ENCODE measurements at regions not wholly inside any gene's neighbourhood (a gene's known extent, or its start where the extent isn't known, plus 50 kb on each side); places are given as distances from the start of the nearest gene placed in this dataset.
"Not testable (repeated sequence)": the region's sequence is repeated elsewhere in the genome, so short reads cannot be mapped to it uniquely, and the experiment has no call there.

DNA sequence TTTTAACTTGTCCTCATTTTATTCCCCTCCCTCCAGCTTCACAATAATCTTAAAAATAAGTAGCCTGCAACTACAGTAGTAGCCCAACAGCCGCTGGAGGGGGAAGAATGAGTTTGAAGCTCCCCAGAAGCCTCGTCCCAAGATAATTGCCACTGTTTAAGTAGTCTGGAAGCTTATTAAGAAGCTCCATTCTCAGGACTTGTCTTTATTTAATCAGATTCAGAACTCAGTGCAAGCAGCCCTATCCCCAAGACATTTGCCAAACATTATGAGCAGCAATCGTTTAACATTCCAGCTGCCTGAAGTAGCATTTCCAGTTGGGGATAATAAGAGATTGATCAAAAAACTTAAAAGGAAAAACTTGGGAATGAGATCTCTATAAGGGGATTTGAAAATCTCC lies 106.0 kb downstream of the URB2 start:
- no peaks in the 10 kb centered on the region for H3K9me3 Mint-ChIP-seq (ENCODE audit: unreplicated experiment)
- H3K27me3 Mint-ChIP-seq (ENCODE audit: unreplicated experiment), result peaks cover 3% of the 10 kb centered on the region
- H3K36me3 Mint-ChIP-seq (ENCODE audit: low read depth, unreplicated experiment), result no peaks in the 10 kb centered on the region
- DNase-seq (ENCODE audit: low spot score), result no peak
- H3K4me1 Mint-ChIP-seq (ENCODE audit: unreplicated experiment), result peaks cover 7% of the 10 kb centered on the region
- H3K4me3 Mint-ChIP-seq (ENCODE audit: unreplicated experiment), result no peak overlapping the region
- TF ChIP-seq, protein P1, sequence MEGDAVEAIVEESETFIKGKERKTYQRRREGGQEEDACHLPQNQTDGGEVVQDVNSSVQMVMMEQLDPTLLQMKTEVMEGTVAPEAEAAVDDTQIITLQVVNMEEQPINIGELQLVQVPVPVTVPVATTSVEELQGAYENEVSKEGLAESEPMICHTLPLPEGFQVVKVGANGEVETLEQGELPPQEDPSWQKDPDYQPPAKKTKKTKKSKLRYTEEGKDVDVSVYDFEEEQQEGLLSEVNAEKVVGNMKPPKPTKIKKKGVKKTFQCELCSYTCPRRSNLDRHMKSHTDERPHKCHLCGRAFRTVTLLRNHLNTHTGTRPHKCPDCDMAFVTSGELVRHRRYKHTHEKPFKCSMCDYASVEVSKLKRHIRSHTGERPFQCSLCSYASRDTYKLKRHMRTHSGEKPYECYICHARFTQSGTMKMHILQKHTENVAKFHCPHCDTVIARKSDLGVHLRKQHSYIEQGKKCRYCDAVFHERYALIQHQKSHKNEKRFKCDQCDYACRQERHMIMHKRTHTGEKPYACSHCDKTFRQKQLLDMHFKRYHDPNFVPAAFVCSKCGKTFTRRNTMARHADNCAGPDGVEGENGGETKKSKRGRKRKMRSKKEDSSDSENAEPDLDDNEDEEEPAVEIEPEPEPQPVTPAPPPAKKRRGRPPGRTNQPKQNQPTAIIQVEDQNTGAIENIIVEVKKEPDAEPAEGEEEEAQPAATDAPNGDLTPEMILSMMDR (IDR thresholded peaks at IDR 0.05; ENCODE audit: unreplicated experiment), result no peak
- H3K27ac Mint-ChIP-seq (ENCODE audit: unreplicated experiment), result no peak overlapping the region

- Mint-ChIP-seq H3K27me3 (ENCODE audit: unreplicated experiment) (no peaks in the 10 kb centered on the region), H3K4me1 (ENCODE audit: unreplicated experiment) (no peaks in the 10 kb centered on the region), H3K27ac (ENCODE audit: unreplicated experiment) (no peak overlapping the region), H3K36me3 (ENCODE audit: low read depth, unreplicated experiment) (no peaks in the 10 kb centered on the region), H3K9me3 (ENCODE audit: unreplicated experiment) (no peaks in the 10 kb centered on the region), H3K4me3 (ENCODE audit: unreplicated experiment) (no peak overlapping the region)
- TF ChIP-seq, protein P1 (IDR thresholded peaks at IDR 0.05; ENCODE audit: unreplicated experiment), result no peak
- DNase-seq (ENCODE audit: low spot score), result no peak
These were observed 110.3 kb downstream of the URB2 start for GRCh38 chr1:229736376-229736775.

DNA sequence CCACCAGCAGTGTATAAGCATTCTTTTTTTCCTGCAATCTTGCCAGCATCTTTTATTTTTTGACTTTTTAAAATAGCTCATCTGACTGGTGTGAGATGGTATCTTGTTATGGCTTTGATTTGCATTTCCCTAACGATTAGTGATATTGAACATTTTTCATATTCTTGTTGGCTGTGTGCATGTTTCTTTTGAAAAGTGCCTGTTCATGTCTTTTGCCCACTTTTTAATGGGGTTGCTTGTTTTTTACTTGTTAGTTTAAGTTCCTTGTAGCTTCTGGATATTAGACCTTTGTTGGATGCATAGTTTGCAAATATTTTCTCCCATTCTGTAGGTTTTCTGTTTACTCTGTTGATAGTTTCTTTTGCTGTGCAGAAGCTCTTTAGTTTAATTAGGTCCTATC lies 116.6 kb downstream of the URB2 start:
- not testable (repeated sequence) for H3K27me3 Mint-ChIP-seq (ENCODE audit: unreplicated experiment); H3K27ac Mint-ChIP-seq (ENCODE audit: unreplicated experiment); DNase-seq (ENCODE audit: low spot score); H3K9me3 Mint-ChIP-seq (ENCODE audit: unreplicated experiment); H3K4me1 Mint-ChIP-seq (ENCODE audit: unreplicated experiment); H3K36me3 Mint-ChIP-seq (ENCODE audit: low read depth, unreplicated experiment); H3K4me3 Mint-ChIP-seq (ENCODE audit: unreplicated experiment)

DNA sequence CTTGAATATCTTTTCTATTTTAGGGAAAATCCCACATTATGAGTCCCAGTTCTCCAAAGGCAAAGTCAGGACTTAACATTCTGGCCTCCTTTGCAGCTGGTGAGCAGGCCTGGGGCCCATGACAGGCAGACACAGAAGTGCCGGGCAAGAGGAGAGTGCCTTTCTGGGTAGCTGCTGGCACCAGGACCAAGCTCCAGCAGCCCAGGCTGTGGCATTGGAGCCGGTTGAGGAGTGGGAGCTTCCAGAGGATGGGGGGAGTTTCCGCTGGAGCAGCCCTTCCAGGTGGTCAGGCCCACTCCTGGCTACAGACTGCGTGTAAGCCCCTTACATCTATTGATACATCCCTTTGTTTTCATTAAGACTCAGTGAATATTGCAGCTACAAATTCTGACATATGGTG lies 123.9 kb downstream of the URB2 start:
- H3K4me3 Mint-ChIP-seq (ENCODE audit: unreplicated experiment), result no peak overlapping the region
- DNase-seq (ENCODE audit: low spot score), result no peak
- no peak overlapping the region for H3K27ac Mint-ChIP-seq (ENCODE audit: unreplicated experiment)
- no peaks in the 10 kb centered on the region for H3K36me3 Mint-ChIP-seq (ENCODE audit: low read depth, unreplicated experiment)
- H3K27me3 Mint-ChIP-seq (ENCODE audit: unreplicated experiment), result no peaks in the 10 kb centered on the region
- TF ChIP-seq, protein P1 (IDR thresholded peaks at IDR 0.05; ENCODE audit: unreplicated experiment), result no peak
- no peaks in the 10 kb centered on the region for H3K4me1 Mint-ChIP-seq (ENCODE audit: unreplicated experiment)
- H3K9me3 Mint-ChIP-seq (ENCODE audit: unreplicated experiment), result no peaks in the 10 kb centered on the region

DNA sequence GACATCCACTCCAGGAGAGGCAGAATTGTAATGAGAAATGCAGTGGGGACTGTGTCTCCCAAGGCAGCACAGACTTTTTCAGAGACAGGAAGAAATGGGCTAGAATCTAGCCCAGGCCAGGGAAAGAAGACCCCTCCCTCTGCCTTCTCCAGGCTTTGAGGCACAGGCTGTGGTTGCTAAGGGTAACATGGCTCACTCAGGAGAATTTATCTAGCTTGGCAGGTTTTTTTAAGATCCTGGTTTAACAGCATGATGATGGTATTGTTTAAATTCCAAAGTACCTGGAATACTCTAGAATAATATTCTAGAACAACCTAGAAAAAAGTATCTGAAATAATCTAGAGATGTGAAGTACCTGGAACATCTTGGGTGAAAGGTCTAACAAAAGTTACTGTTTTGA lies 125.6 kb downstream of the URB2 start:
- Mint-ChIP-seq H3K9me3 (ENCODE audit: unreplicated experiment) (no peaks in the 10 kb centered on the region), H3K36me3 (ENCODE audit: low read depth, unreplicated experiment) (no peaks in the 10 kb centered on the region), H3K27me3 (ENCODE audit: unreplicated experiment) (no peaks in the 10 kb centered on the region), H3K27ac (ENCODE audit: unreplicated experiment) (no peak overlapping the region), H3K4me3 (ENCODE audit: unreplicated experiment) (no peak overlapping the region), H3K4me1 (ENCODE audit: unreplicated experiment) (no peaks in the 10 kb centered on the region)
- TF ChIP-seq, protein P1 (IDR thresholded peaks at IDR 0.05; ENCODE audit: unreplicated experiment), result no peak
- DNase-seq (ENCODE audit: low spot score), result no peak

GRCh38 chr1:229752679-229753078 lies 126.6 kb downstream of the URB2 start:
- TF ChIP-seq, protein P1 (IDR thresholded peaks at IDR 0.05; ENCODE audit: unreplicated experiment), result no peak
- no peak for DNase-seq (ENCODE audit: low spot score)
- Mint-ChIP-seq H3K27me3 (ENCODE audit: unreplicated experiment) (no peaks in the 10 kb centered on the region), H3K4me1 (ENCODE audit: unreplicated experiment) (no peaks in the 10 kb centered on the region), H3K27ac (ENCODE audit: unreplicated experiment) (no peak overlapping the region), H3K9me3 (ENCODE audit: unreplicated experiment) (no peaks in the 10 kb centered on the region), H3K36me3 (ENCODE audit: low read depth, unreplicated experiment) (no peaks in the 10 kb centered on the region), H3K4me3 (ENCODE audit: unreplicated experiment) (no peak overlapping the region)
